K562 (cell line): ENCODE measurements at regions not wholly inside any gene's neighbourhood (a gene's known extent, or its start where the extent isn't known, plus 50 kb on each side); places are given as distances from the start of the nearest gene placed in this dataset.

Experiments
- CHD1 ChIP-seq: fragments of 200-600 bp; sonication (generic); IDR thresholded peaks from one replicate; pipeline ENCODE4 v1.6.1; 2012; ENCODE audit warnings: mild to moderate bottlenecking, moderate library complexity, low read length, inconsistent platforms
- EP400 ChIP-seq: fragments of 450-650 bp; IDR thresholded peaks from 2 replicates; pipeline ENCODE4 v1.6.1; 2017; ENCODE audit warnings: antibody characterized with exemption, mild to moderate bottlenecking, moderate library complexity
- EZH2 ChIP-seq: IDR thresholded peaks from 2 replicates; pipeline ENCODE4 v1.6.1; 2012; ENCODE audit warnings: low read depth, mild to moderate bottlenecking, inconsistent platforms, low read length, borderline replicate concordance
- HES1 ChIP-seq: fragments of 450-650 bp; IDR thresholded peaks from 2 replicates; pipeline ENCODE4 v1.6.1; 2016; ENCODE audit warnings: low read depth, mild to moderate bottlenecking, moderate library complexity
- MAZ ChIP-seq, 2 experiments: fragments of 450-650 bp in 1 of 2; sonication (generic) in 1 of 2; formaldehyde crosslinking; IDR thresholded peaks in 1 of 2; conservative IDR thresholded peaks in 1 of 2; 2 replicates each; pipeline versions ENCODE4 v1.4.0 to v1.5.0; 2020; ENCODE audit warnings: mild to moderate bottlenecking in 1 of 2, missing genetic modification reagents in 1 of 2
- MYC ChIP-seq, 2 experiments: fragments of 250-450 bp in 1 of 2; sonication (Bioruptor Pico) in 1 of 2; IDR thresholded peaks; 2 replicates each; pipeline versions ENCODE4 v1.5.1 to v1.6.1; 2012 to 2021; ENCODE audit warnings: low read depth in 2 of 2, borderline replicate concordance in 1 of 2, improper control_type of control experiment in 1 of 2, low read length in 1 of 2, mild to moderate bottlenecking in 1 of 2, moderate library complexity in 1 of 2
- SIN3A ChIP-seq, 2 experiments: fragments of 150-350 bp in 1 of 2; IDR thresholded peaks; 2 replicates each; pipeline ENCODE4 v1.6.1; 2011 to 2016; ENCODE audit warnings: borderline replicate concordance in 2 of 2, low read depth in 2 of 2, low read length in 2 of 2, mild to moderate bottlenecking in 2 of 2, moderate library complexity in 2 of 2; ENCODE audit not compliant: control insufficient read depth in 1 of 2
- TBL1XR1 ChIP-seq, 2 experiments: IDR thresholded peaks; 2 replicates each; pipeline ENCODE4 v1.6.1; 2012; ENCODE audit warnings: improper control_type of control experiment in 2 of 2, low read length in 2 of 2, mild to moderate bottlenecking in 1 of 2
- TBP ChIP-seq: optimal IDR thresholded peaks from 2 replicates; pipeline ENCODE3; 2011; ENCODE audit warnings: low read depth, low read length, improper control_type of control experiment
- ZNF655 ChIP-seq: fragments of 250-450 bp; sonication (Bioruptor Pico); IDR thresholded peaks from 2 replicates; pipeline ENCODE4 v1.5.0; 2021
- ZZZ3 ChIP-seq: fragments of 450-650 bp; IDR thresholded peaks from 2 replicates; pipeline ENCODE4 v1.6.1; 2016; ENCODE audit warnings: antibody characterized with exemption, mild to moderate bottlenecking, moderate library complexity

- TF ChIP-seq EP400 (no peak), MYC (IDR thresholded peaks at IDR 0.05; ENCODE audit: low read depth, low read length) (no peak), MYC (CRISPR knock-in tag; IDR thresholded peaks at IDR 0.05; ENCODE audit: borderline replicate concordance, low read depth) (no peak), CHD1 (no peak), EZH2 (no peak), ZNF655 (CRISPR knock-in tag) (no peak), MAZ (CRISPR knock-in tag; conservative IDR thresholded peaks at IDR 0.05 in 1 of 2, IDR thresholded peaks at IDR 0.05 in 1 of 2) (no peak), TBP (no peak), SIN3A (IDR thresholded peaks at IDR 0.05; ENCODE audit: borderline replicate concordance in 2 of 2, control insufficient read depth in 1 of 2, low read depth in 2 of 2, low read length in 2 of 2) (no peak), TBL1XR1 (IDR thresholded peaks at IDR 0.05; ENCODE audit: low read length in 2 of 2) (no peak), HES1 (no peak), ZZZ3 (no peak)
These were observed 473.0 kb downstream of the BCKDHB start for GRCh38 chr6:80579391-80580023.
